Astrocyte of the spinal cord (primary cell): ENCODE measurements at regions not wholly inside any gene's neighbourhood (a gene's known extent, or its start where the extent isn't known, plus 50 kb on each side); places are given as distances from the start of the nearest gene placed in this dataset.

Experiments
- DNase-seq: peaks from one replicate; pipeline ENCODE4 v3.0.0; 2011; ENCODE audit warnings: low read depth, low spot score
- H3K4me3 ChIP-seq: 2 replicates; pipeline ENCODE4 v1.5.1; 2011; ENCODE audit warnings: low read depth, mild to moderate bottlenecking, low read length, moderate library complexity
- in situ Hi-C: cut with HindIII; loops from 2 replicates; pipeline ENCODE4 v1.10.0; 2017; ENCODE audit warnings: low sequenced_read_pairs
- TF ChIP-seq, protein P1 (sequence below): IDR thresholded peaks from 2 replicates; pipeline ENCODE4 v1.5.1; 2012; ENCODE audit warnings: low read depth, mild to moderate bottlenecking, low read length, inconsistent platforms

DNA sequence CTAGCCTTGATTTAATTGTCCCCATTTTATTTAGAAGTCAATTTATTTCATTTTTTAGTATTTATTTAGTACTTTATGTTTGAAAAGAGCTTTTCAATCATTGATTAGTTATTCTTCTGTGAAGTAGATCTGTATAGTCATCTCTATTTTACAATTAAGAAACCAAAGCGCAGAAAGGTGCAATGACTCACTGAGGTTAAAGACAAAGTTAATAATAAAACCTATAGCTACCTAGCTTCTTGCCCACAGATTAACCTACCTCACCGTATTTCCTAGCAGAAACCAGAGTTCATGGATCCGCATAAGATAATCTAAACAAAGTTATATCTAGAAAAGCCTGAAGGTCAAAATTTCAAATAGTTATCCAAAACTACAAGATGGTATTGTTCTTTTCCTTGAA is 176.4 kb downstream of the GRIN2B start:
- no peak overlapping the region for H3K4me3 ChIP-seq
- no peak for DNase-seq
- in situ Hi-C loops = no loop called here
- TF ChIP-seq, protein P1, sequence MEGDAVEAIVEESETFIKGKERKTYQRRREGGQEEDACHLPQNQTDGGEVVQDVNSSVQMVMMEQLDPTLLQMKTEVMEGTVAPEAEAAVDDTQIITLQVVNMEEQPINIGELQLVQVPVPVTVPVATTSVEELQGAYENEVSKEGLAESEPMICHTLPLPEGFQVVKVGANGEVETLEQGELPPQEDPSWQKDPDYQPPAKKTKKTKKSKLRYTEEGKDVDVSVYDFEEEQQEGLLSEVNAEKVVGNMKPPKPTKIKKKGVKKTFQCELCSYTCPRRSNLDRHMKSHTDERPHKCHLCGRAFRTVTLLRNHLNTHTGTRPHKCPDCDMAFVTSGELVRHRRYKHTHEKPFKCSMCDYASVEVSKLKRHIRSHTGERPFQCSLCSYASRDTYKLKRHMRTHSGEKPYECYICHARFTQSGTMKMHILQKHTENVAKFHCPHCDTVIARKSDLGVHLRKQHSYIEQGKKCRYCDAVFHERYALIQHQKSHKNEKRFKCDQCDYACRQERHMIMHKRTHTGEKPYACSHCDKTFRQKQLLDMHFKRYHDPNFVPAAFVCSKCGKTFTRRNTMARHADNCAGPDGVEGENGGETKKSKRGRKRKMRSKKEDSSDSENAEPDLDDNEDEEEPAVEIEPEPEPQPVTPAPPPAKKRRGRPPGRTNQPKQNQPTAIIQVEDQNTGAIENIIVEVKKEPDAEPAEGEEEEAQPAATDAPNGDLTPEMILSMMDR = no peak

DNA sequence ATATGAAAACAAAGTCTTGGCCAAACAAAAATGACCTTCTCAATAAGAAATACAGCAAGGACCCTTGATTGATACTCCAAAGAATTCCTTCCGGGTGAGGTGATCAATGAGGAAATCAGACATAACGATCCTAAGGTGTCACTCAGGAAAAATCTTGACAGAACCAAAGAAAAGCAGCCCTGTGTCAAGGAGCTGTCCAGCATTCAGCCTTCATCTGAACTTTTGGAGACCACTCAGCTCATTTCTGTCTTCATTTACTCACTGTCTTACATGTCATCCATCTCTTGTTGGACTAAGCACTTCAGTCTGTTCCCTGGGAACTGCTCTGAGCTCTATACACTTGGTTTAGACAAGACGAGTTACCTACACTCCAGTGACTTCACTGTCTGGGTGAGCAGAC is 179.9 kb downstream of the GRIN2B start:
- no peak overlapping the region for H3K4me3 ChIP-seq
- DNase-seq = no peak
- in situ Hi-C loops = no loop called here
- TF ChIP-seq, protein P1 = no peak

DNA sequence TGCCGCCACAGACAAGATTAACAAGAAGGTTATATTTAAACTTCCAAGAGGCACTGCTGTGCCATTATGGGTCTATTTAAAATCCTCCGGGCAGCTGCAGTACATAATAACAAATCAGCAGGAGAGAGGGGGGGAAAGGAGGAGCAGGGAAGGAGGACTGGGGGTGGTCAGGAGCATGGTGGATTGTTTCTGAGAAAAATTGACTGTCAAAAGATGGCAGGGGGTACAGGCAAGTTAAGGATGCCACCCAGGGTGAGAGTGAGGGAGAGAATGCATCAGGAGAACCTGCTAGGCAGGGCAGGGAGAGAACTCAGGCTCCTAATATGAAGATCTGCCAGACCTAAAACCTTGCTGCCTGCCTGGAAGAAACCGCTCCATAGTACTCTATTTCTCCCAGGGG is 181.8 kb downstream of the GRIN2B start:
- no peak for DNase-seq
- in situ Hi-C loops = no loop called here
- TF ChIP-seq, protein P1 = no peak
- H3K4me3 ChIP-seq = no peak overlapping the region

DNA sequence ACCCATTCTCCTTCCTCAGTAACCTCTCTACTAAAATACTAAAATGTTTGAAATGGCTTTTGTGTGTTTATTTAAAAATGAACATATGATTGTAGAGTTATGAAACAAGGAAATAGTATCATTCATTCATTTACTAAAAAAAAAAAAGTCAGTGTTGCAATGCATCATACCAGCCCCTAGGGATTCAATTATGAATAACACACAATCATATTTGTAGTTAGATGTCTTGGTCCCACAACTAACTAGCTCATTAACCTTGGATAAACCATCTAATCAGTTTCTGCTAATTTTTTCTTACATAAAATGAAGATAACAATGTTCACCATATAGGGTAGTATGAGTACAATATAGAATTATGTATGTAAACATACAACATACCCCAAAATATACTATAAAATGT is 183.2 kb downstream of the GRIN2B start:
- H3K4me3 ChIP-seq = no peak overlapping the region
- in situ Hi-C loops = no loop called here
- no peak for DNase-seq
- TF ChIP-seq, protein P1 = no peak

DNA sequence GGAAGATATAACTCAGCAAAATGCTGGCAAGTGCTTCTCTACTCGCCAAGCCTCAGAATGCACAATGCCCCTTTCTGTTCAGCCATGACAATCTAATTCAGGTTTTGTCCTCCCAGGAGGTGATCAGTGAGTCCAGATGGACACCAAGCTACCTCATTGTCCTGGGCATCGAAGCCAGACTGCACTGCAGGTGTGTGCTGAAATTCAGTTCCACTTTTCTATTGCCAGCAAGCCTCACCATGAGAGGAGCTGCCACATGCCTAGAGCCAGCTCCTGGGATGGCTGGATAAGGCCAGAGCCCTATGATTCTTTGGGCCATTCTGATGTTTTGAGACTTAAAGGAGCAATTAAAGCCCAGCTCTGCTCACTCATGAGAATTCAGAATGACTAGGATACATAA is 186.7 kb downstream of the GRIN2B start:
- no peak for DNase-seq
- TF ChIP-seq, protein P1 = no peak
- H3K4me3 ChIP-seq = no peak overlapping the region
- in situ Hi-C loops = no loop called here

DNA sequence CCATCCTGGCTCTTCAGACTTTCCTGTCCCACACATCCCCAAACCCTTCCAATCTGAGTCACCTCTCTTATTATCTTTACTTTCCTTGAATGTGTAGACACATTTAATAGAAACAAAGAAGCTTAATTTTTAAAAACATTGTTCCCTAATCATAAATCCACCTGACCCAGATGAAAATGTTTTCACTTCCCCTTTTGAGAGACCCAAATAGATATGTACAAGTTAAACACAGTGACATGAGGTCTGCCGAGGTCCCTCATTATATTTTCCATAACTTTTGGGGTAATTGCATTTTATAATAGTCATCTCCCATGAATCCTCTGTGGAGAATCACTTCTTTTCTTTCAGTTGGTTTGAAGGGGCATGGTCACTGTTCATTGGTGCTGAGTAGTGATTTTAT is 191.1 kb downstream of the GRIN2B start:
- in situ Hi-C loops = no loop called here
- no peak for DNase-seq
- H3K4me3 ChIP-seq = no peak overlapping the region
- TF ChIP-seq, protein P1 = no peak

DNA sequence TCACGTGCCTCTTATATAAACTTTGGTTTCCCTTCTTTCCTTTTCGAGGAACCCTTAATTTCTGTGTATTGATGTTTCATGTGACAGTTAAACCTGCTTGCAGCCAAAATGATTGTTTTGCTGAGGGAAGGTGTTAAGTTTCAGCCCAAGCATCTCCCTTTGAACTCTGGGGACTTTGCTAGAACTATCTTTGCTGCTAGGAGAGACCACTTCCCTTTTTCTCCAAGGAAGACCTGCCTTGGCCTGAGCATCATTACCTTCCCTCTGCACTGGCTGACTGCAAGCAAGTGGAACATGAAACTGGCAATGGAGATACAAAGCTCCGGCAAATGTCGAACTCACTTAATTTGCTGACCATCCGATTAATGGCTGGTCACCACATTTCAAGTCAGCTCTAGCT is 192.8 kb downstream of the GRIN2B start:
- in situ Hi-C loops = no loop called here
- no peak overlapping the region for H3K4me3 ChIP-seq
- TF ChIP-seq, protein P1 = no peak
- DNase-seq = no peak
